ENCODE measurements at regions not wholly inside any gene's neighbourhood (a gene's known extent, or its start where the extent isn't known, plus 50 kb on each side); places are given as distances from the start of the nearest gene placed in this dataset.

GRCh38 chr3:6264036-6264435 is 596.9 kb upstream of the GRM7 start:
- H3K4me1 ChIP-seq (ENCODE audit: control insufficient read depth, extremely low read depth, insufficient read depth, low read length): no peaks in the 10 kb centered on the region
- intact Hi-C loops (cut with micrococcal nuclease): no loop called here
- no peaks in the 10 kb centered on the region for H3K27me3 ChIP-seq (ENCODE audit: control insufficient read depth in 2 of 2, insufficient read depth in 2 of 2, low read length in 2 of 2)
- no peak for FAIRE-seq
- no peak overlapping the region for H2AFZ ChIP-seq (ENCODE audit: low read depth, low read length)
- H3K4me2 ChIP-seq (ENCODE audit: insufficient read depth, low read length): no peak overlapping the region
- dilution Hi-C loops (cut with MboI; ENCODE audit: extremely low pct_ligation_motif_present, low sequenced_read_pairs): no loop called here
- no peaks in the 10 kb centered on the region for H3K9me1 ChIP-seq (replicated peaks; ENCODE audit: control insufficient read depth, extremely low read depth, insufficient read depth, low read length)
- CTCF ChIA-PET: no interaction called here
- BruUV-seq (replicated peaks): no TSS peak
- H4K20me1 ChIP-seq (replicated peaks; ENCODE audit: control insufficient read depth, extremely low read depth, insufficient read depth, low read length): no peaks in the 10 kb centered on the region
- H3K4me3 ChIP-seq (replicated peaks in 1 of 3; ENCODE audit: insufficient read depth in 1 of 3, low read depth in 1 of 3, low read length in 3 of 3): no peak overlapping the region
- H3K9me3 ChIP-seq (replicated peaks; ENCODE audit: control insufficient read depth, insufficient read depth, low read length): no peaks in the 10 kb centered on the region
- no peaks in the 10 kb centered on the region for H3K79me2 ChIP-seq (ENCODE audit: control insufficient read depth, insufficient read depth, low read length)
- TF ChIP-seq JUN (IDR thresholded peaks at IDR 0.05; ENCODE audit: borderline replicate concordance, insufficient read depth, insufficient read length, low read depth): no peak
- no peak for TF ChIP-seq EZH2 (IDR thresholded peaks at IDR 0.05; ENCODE audit: borderline replicate concordance, low read depth, low read length, severe bottlenecking)
- TF ChIP-seq MAX (IDR thresholded peaks at IDR 0.05; ENCODE audit: insufficient read depth, insufficient read length): no peak
- no peak for TF ChIP-seq MYC (IDR thresholded peaks at IDR 0.05; ENCODE audit: low read depth, low read length)
- TF ChIP-seq POLR2AphosphoS5 (IDR thresholded peaks at IDR 0.05; ENCODE audit: insufficient read depth, low read depth, low read length): no peak
- no peak for TF ChIP-seq POLR2A (IDR thresholded peaks at IDR 0.05; ENCODE audit: low read depth, low read length)
- no peak for TF ChIP-seq GATA2 (IDR thresholded peaks at IDR 0.05; ENCODE audit: insufficient read depth, insufficient read length, low read depth, low read length)
- no peak for TF ChIP-seq CTCF (IDR thresholded peaks at IDR 0.05; ENCODE audit: extremely low read depth in 1 of 2, insufficient read depth in 1 of 2, low read depth in 1 of 2, low read length in 2 of 2)
- TF ChIP-seq FOS (IDR thresholded peaks at IDR 0.05; ENCODE audit: borderline replicate concordance, insufficient read depth, low read length): no peak
- POLR2A ChIA-PET: no interaction called here
- no peak for DNase-seq (ENCODE audit: low read depth, low spot score)
- H3K27ac ChIP-seq (ENCODE audit: insufficient read depth, low read depth, low read length): no peak overlapping the region
- no peaks in the 10 kb centered on the region for H3K36me3 ChIP-seq (ENCODE audit: control insufficient read depth in 2 of 2, extremely low read depth in 1 of 2, insufficient read depth in 2 of 2, low read length in 2 of 2)
- no peak overlapping the region for H3K9ac ChIP-seq (replicated peaks; ENCODE audit: extremely low read depth, insufficient read depth, low read length)

All from endothelial cell of umbilical vein (primary cell).